GM18499 (cell line): ENCODE measurements at regions not wholly inside any gene's neighbourhood (a gene's known extent, or its start where the extent isn't known, plus 50 kb on each side); places are given as distances from the start of the nearest gene placed in this dataset.
"Not testable (repeated sequence)": the region's sequence is repeated elsewhere in the genome, so short reads cannot be mapped to it uniquely, and the experiment has no call there.

ENCODE experiments used
- ATAC-seq: cut with Tn5 transposase; IDR thresholded peaks from one replicate; pipeline ENCODE4 v1.9.1; 2021; ENCODE audit warnings: moderate number of reproducible peaks; ENCODE audit not compliant: insufficient read depth, unreplicated experiment

DNA sequence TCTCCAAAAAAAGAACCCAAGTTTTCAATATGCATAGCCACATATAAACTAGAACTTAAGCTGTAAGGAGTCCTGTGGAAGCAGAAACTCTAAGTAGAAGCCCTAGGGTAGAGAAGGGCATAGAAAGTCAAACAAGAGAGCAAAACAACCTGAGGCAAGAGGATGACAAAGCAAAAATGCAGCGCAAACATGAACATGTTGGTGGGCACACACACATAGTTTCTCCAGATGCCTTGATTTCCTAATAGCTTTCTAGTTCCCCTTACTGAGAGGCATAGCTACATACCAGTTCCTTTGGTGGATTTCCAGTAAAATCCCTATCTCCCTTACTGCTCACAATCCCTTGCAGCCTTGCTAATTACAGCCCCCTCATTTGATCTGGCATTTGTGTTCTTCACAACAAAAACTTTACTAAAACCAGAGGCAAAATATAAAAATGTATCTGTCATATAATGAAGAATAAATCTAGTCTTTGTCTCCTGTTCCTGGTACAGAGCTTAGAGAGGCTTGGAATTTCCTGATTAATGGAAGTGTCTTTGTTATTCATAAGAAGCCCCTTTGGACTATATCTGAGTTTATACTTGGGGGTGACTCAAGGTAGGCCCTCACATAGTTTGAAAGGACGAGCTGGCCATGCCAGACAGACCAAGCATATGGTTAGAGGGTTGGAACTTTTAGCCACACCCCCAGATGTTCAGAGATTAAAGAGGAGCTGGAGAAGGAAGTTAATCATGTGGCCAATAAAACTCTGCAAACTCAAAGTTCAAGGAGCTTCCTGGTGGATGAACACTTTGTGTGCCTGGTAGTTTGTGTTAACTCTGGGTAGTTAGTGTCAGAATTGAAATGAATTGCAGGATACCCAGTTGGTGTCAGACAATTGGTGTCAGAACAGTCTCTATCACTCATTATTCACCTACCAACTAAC lies 52.7 kb upstream of the ZCCHC13 start:
- no peak for ATAC-seq

DNA sequence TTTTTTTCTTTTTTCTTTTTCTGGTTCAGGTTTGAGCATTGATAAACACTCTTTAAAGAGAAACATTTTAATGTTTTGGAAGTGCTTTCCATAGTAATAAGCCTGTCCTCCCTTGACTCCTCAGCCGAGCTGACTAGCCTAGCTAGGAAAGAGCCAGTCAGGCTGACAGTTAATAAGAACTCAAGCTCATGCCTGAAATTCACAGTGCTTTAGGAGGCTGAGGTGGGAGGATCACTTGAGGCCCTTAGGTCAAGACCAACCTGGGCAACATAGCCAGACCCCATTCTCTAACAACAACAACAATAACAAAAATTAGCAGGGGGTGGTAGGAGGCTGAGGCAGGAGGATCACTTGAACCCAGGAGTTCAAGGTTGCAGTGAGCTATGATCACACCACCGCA lies 53.4 kb upstream of the ZCCHC13 start:
- no peak for ATAC-seq

- no peak for ATAC-seq
Observed at GRCh38 chrX:74249963-74250362, 54.0 kb upstream of the ZCCHC13 start.

DNA sequence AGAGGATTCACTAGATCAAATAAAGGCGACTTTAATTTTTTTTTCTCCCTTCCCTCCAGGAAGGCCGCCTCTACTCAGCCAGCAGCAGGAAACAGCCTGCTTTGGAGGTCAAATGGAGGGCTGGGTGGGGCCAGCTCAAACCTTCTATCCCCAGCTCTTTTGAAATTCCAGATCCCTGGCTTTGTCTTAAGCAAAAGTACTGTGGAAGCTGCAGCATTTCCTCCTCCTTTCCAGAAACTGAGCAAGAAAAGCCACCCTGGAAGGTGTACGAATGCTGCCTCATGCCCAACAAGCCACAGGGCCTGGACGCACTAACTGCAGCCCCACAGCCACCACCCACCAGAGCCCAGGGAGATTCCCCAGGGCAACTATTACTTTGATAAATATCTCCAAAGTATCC lies 55.1 kb upstream of the ZCCHC13 start:
- ATAC-seq: no peak

GRCh38 chrX:74246524-74246923 lies 57.5 kb upstream of the ZCCHC13 start:
- ATAC-seq: no peak

GRCh38 chrX:74242484-74243138 lies 61.4 kb upstream of the ZCCHC13 start:
- no peak for ATAC-seq

GRCh38 chrX:74242050-74242449 lies 61.9 kb upstream of the ZCCHC13 start:
- ATAC-seq: no peak

- no peak for ATAC-seq
Observed at GRCh38 chrX:74238771-74239170, 65.2 kb upstream of the ZCCHC13 start.

DNA sequence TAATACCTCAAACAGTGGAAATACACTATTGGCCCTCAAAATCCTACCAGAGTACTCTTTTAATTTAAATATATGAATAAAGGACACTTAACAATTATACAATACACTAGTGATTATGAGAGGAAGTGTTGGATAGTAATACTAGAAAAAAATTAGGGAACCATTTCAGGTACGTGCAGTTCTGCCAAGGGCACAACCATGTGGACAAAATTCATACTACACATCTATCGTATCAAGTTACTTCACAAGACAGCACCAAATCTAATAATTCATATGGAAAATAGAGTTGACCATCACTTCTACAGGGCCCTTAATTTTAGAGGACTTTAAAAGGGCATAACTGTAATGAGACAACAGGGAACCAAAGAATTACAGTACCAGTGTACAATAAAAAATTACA lies 69.2 kb upstream of the ZCCHC13 start:
- no peak for ATAC-seq

DNA sequence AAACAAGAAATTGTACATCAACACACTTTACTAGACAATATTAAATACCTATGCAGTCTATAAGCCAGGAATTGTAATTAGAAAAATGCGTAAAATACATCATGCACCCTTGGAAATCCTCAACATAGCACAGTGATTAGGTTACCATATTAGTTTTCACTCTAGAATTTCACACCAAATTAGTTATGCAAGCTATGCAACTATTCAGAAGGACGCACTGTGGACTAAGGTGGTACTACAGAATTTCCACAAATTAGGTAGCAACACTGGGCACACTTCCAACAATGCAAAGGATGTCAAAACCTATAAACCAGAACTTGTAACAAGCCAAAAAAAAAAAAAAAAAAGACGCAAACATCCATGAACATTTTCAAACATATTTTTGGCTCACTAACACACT lies 71.1 kb upstream of the ZCCHC13 start:
- no peak for ATAC-seq

GRCh38 chrX:74231625-74232024 lies 72.4 kb upstream of the ZCCHC13 start:
- ATAC-seq: no peak

GRCh38 chrX:74230094-74230493 lies 73.9 kb upstream of the ZCCHC13 start:
- no peak for ATAC-seq

GRCh38 chrX:74225111-74225510 lies 78.9 kb upstream of the ZCCHC13 start:
- no peak for ATAC-seq

DNA sequence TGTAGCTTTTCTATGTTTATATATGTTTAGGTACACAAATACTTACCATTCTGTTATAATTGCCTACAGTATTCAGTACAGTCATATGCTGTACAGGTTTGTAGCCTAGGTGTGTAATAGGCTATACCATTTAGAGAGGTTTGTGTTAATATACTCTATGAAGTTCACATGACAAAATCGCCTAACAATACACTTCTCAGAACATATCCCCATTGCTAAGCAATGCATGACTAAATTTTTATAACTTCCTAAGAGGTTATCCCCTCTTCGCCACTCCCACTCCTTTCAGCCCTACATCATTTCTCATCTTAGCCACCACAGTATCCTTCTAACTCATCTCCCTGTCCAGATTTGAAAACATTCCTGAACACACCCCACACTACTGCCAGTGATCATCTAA lies 83.7 kb upstream of the ZCCHC13 start:
- ATAC-seq: no peak

DNA sequence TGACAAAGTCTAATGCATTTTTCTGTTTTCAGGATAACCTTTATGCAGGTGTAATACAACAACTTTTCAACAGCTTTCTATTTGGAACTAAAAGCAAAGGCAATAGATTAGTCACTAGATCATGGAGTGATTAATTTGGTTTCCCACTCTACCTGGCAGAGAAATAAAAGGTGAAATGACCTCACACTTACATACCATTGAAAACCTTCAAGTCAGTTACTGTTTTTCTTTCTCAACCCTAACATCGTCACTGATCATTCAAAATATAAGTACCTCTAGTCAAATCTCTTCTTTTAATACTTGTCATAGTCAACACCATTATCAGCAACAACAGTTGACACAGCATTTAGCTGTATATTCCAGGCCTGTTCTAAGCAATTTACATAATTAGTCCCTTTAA lies 85.1 kb upstream of the ZCCHC13 start:
- no peak for ATAC-seq

- no peak for ATAC-seq
Observed at GRCh38 chrX:74216421-74216820, 87.6 kb upstream of the ZCCHC13 start.

DNA sequence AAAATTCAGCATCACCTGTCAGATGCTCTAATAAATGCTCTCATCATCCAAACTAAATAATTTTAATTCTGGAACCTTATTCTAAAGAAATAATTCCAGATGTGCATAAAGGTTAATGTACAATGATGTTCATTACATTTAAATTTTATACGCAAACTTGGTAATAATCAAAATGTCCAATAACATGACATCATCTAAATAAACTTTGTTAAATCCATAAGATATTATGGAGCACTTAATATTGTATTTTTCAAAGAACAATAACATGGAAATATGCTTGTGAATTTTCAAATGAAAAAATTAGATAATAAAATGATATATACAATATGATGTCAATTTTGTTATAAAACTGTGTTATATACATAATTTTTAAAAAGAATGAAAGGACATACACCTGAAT lies 92.1 kb upstream of the ZCCHC13 start:
- no peak for ATAC-seq

- ATAC-seq: no peak
Observed at GRCh38 chrX:74207539-74207938, 96.4 kb upstream of the ZCCHC13 start.

- ATAC-seq: no peak
Observed at GRCh38 chrX:74195605-74196004, 108.4 kb upstream of the ZCCHC13 start.

DNA sequence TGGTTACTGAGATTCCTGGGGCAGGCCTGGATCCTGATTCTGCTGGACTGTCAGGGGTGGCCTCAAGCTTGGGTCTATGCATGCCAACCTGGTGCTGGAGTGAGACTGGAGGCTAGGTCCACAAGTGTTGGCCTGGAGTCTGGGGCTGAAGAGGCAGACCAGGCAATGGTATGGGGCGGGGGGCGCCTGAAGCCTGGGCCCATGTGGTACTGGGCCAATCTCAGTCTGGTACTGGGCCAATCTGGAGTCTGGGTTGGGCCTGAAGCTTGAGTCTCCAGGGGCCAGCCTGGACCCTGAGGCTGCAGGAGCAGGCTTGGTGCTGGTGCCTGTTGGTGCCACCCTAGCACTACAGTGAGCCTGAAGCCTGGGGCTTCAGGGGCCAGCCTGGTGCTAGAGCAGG lies 108.9 kb upstream of the ZCCHC13 start:
- ATAC-seq: no peak

DNA sequence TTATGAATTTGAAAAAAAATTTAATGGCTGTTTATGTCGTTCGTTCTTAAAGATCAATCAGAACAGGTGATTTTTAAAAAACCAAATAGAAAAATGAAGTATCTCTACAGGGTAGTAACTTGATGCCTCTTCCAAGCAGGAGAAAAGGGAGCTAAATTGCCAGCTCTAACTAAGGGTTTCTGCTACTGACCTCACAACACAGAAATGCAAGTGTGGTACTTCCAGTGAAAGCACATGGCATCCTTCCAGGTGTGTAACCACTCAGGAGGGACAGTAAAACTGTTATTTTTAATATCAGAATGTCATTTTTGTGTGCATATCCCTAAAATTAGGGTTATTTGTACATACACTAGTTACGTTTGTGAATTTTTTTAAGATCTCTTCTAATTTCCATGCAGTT lies 116.8 kb upstream of the ZCCHC13 start:
- no peak for ATAC-seq

GRCh38 chrX:74183047-74183446 lies 120.9 kb upstream of the ZCCHC13 start:
- not testable (repeated sequence) for ATAC-seq
